HepG2 (cell line): ENCODE measurements at regions not wholly inside any gene's neighbourhood (a gene's known extent, or its start where the extent isn't known, plus 50 kb on each side); places are given as distances from the start of the nearest gene placed in this dataset.
A peak's percentile ranks its signal among the peaks of the same experiment; 100 is the strongest.

Experiments used
- MAF1 ChIP-seq: sonication (generic); formaldehyde crosslinking; IDR thresholded peaks from 2 replicates; pipeline ENCODE4 v1.5.0; 2020; ENCODE audit warnings: missing genetic modification reagents, borderline replicate concordance
- MAFF ChIP-seq: IDR thresholded peaks from 2 replicates; pipeline ENCODE4 v1.6.1; 2011; ENCODE audit warnings: low read depth, low read length, improper control_type of control experiment
- MATR3 ChIP-seq: sonication (generic); formaldehyde crosslinking; IDR thresholded peaks from 2 replicates; pipeline ENCODE4 v1.4.0; 2020; ENCODE audit warnings: missing genetic modification reagents
- NCOA5 ChIP-seq: sonication (generic); formaldehyde crosslinking; IDR thresholded peaks from 2 replicates; pipeline ENCODE4 v1.4.0; 2020; ENCODE audit warnings: missing genetic modification reagents
- NR2F6 ChIP-seq, 2 experiments: IDR thresholded peaks; 2 replicates each; pipeline ENCODE4 v1.6.1; 2016; ENCODE audit warnings: antibody characterized with exemption in 1 of 2, mild to moderate bottlenecking in 1 of 2
- PAWR ChIP-seq: sonication (generic); formaldehyde crosslinking; IDR thresholded peaks from 2 replicates; pipeline ENCODE4 v1.4.0; 2020; ENCODE audit warnings: missing genetic modification reagents, mild to moderate bottlenecking, borderline replicate concordance
- RARA ChIP-seq: IDR thresholded peaks from 2 replicates; pipeline ENCODE4 v1.6.1; 2016; ENCODE audit warnings: missing genetic modification reagents, missing compliant biosample characterization
- REL ChIP-seq: sonication (generic); formaldehyde crosslinking; conservative IDR thresholded peaks from 2 replicates; pipeline ENCODE4 v1.8.0; 2022; ENCODE audit warnings: mild to moderate bottlenecking, missing genetic modification reagents, moderate library complexity
- TP53 ChIP-seq: sonication (generic); formaldehyde crosslinking; conservative IDR thresholded peaks from 2 replicates; pipeline ENCODE4 v1.4.0; 2020; ENCODE audit warnings: missing genetic modification reagents
- ZBED4 ChIP-seq: sonication (generic); formaldehyde crosslinking; IDR thresholded peaks from 2 replicates; pipeline ENCODE4 v1.4.0; 2020; ENCODE audit warnings: missing genetic modification reagents, borderline replicate concordance
- ZBTB43 ChIP-seq: sonication (generic); formaldehyde crosslinking; conservative IDR thresholded peaks from 2 replicates; pipeline ENCODE4 v1.4.0; 2020; ENCODE audit warnings: missing genetic modification reagents
- ZHX2 ChIP-seq, 2 experiments: sonication (generic) in 1 of 2; formaldehyde crosslinking in 1 of 2; IDR thresholded peaks; 2 replicates each; pipeline versions ENCODE4 v1.6.1 to v1.9.0; 2014 to 2022; ENCODE audit warnings: antibody characterized with exemption in 1 of 2, borderline replicate concordance in 1 of 2, inconsistent platforms in 1 of 2, low read depth in 1 of 2, missing genetic modification reagents in 1 of 2
- ZNF335 ChIP-seq: sonication (generic); formaldehyde crosslinking; IDR thresholded peaks from 2 replicates; pipeline ENCODE4 v1.4.0; 2020; ENCODE audit warnings: missing genetic modification reagents
- ZNF530 ChIP-seq: sonication (generic); formaldehyde crosslinking; IDR thresholded peaks from 2 replicates; pipeline ENCODE4 v1.5.0; 2020; ENCODE audit warnings: low read depth, mild to moderate bottlenecking, missing genetic modification reagents
- ZNF614 ChIP-seq: IDR thresholded peaks from 2 replicates; pipeline ENCODE4 v1.6.1; 2018; ENCODE audit warnings: missing biosample characterization, missing genetic modification reagents, inconsistent platforms, borderline replicate concordance
- ZNF644 ChIP-seq: IDR thresholded peaks from 2 replicates; pipeline ENCODE4 v1.6.1; 2016; ENCODE audit warnings: low read depth
- ZNF792 ChIP-seq: IDR thresholded peaks from 2 replicates; pipeline ENCODE4 v1.6.1; 2016
- ZNF878 ChIP-seq: sonication (generic); formaldehyde crosslinking; IDR thresholded peaks from 2 replicates; pipeline ENCODE4 v1.8.1; 2023; ENCODE audit warnings: mild to moderate bottlenecking, missing genetic modification reagents, moderate library complexity

DNA sequence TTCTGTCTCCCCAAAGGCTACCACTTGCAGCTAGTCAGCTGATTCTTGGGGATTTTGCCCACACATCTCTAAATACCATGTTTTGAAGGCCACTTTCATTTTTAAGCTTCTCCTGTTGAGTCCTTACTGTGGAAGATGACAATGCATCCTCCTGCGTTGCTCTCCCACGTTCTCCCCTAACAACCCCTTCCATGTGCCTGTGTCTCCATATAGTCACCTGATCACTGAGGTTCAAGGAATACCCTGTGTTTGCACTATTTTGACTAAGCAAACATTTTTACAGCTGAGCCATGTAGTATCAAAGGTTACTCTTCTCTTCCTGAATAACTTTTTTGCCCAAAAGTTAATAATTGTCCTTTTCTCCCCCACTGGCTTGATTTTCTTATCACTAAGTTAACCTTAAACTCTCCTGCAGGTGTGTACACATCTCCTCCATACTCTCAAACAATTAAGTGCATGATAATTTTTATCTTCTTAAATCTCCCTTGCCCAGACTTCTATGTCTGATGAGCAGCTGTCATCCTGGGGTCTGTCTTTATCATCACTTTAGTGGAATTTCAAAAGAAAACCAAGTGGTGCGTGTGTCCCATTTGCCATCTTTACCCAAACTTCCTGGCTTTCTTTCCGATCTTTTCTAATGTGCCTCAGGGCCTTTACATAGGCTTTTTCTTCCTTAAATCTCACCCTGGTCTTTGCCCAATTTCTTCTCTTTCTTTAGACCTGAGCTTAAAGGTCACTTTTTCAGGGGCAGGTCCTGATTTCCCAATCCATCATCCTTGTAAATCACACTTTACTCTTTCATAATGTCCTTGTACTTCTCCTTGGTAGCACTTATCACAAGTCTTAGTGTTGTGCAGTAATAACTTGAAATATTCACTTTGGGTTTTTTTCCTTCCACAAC, 85.2 kb upstream of the SPATS2L start (continued):
- TF ChIP-seq NCOA5 (CRISPR knock-in tag) (no peak), ZNF614 (no peak), ZNF644 (CRISPR knock-in tag) (peak; percentile 71), TP53 (CRISPR knock-in tag) (0 out of 2 replicates have a peak, but pooled peaks have one; percentile 42), ZHX2 (IDR thresholded peaks at IDR 0.05; ENCODE audit: low read depth) (peak; percentile 54; the same call in 1 of the 2 replicates), ZHX2 (CRISPR knock-in tag; IDR thresholded peaks at IDR 0.05; ENCODE audit: borderline replicate concordance) (peak; percentile 83; the same call in 1 of the 2 replicates), PAWR (CRISPR knock-in tag) (0 out of 2 replicates have a peak, but pooled peaks have one; percentile 60), MAFF (peak; percentile 91), ZNF792 (CRISPR knock-in tag) (peak; percentile 49; the same call in 1 of the 2 replicates), ZNF878 (CRISPR knock-in tag) (no peak), NR2F6 (IDR thresholded peaks at IDR 0.05) (peak; percentile 79), NR2F6 (CRISPR knock-in tag; IDR thresholded peaks at IDR 0.05) (peak; percentile 84), ZNF335 (0 out of 2 replicates have a peak, but pooled peaks have one; percentile 73), MATR3 (CRISPR knock-in tag) (no peak), ZNF530 (no peak), MAF1 (CRISPR knock-in tag) (no peak), REL (CRISPR knock-in tag) (no peak), ZBED4 (CRISPR knock-in tag) (peak; percentile 71; the same call in 1 of the 2 replicates), RARA (peak; percentile 91), ZBTB43 (CRISPR knock-in tag) (peak; percentile 78)
